ENCODE measurements at regions not wholly inside any gene's neighbourhood (a gene's known extent, or its start where the extent isn't known, plus 50 kb on each side); places are given as distances from the start of the nearest gene placed in this dataset.

- POLR2A ChIA-PET, result no interaction called here
- Histone ChIP-seq H3K4me1 (ENCODE audit: control insufficient read depth in 1 of 2, insufficient read depth in 2 of 2, low read length in 2 of 2) (no peaks in the 10 kb centered on the region), H3K27me3 (ENCODE audit: insufficient read depth, low read length) (no peaks in the 10 kb centered on the region; the same call in none of the 2 replicates), H3K36me3 (ENCODE audit: control insufficient read depth in 1 of 2, insufficient read depth in 2 of 2, low read length in 2 of 2) (no peaks in the 10 kb centered on the region), H4K20me1 (ENCODE audit: insufficient read depth) (no peaks in the 10 kb centered on the region), H3K9me2 (ENCODE audit: insufficient read depth) (no peaks in the 10 kb centered on the region), H3K27ac (ENCODE audit: low read depth, low read length) (no peak overlapping the region), H3K9ac (ENCODE audit: low read length) (no peak overlapping the region), H3K4me2 (ENCODE audit: low read length) (no peak overlapping the region), H3K9me3 (ENCODE audit: control insufficient read depth in 1 of 2, insufficient read depth in 1 of 2, low read depth in 1 of 2, low read length in 2 of 2) (no peaks in the 10 kb centered on the region; a peak in 1 of 4 replicates), H3K4me3 (replicated peaks in 1 of 2; ENCODE audit: low read depth in 1 of 2, low read length in 2 of 2) (no peak overlapping the region), H2AFZ (ENCODE audit: low read depth, low read length, poor library complexity, severe bottlenecking) (no peak overlapping the region), H3K79me2 (ENCODE audit: insufficient read depth, low read length) (no peaks in the 10 kb centered on the region)
- CTCF ChIA-PET, result no interaction called here
- intact Hi-C loops (cut with micrococcal nuclease), result no loop called here
- TF ChIP-seq POLR2AphosphoS5 (IDR thresholded peaks at IDR 0.05; ENCODE audit: low read depth, low read length), result no peak
- no peak for TF ChIP-seq CBX3 (IDR thresholded peaks at IDR 0.05; ENCODE audit: low read depth)
- TF ChIP-seq YY1 (IDR thresholded peaks at IDR 0.05; ENCODE audit: extremely low read depth, insufficient replicate concordance, low read depth, low read length), result no peak
- TF ChIP-seq, protein P1, sequence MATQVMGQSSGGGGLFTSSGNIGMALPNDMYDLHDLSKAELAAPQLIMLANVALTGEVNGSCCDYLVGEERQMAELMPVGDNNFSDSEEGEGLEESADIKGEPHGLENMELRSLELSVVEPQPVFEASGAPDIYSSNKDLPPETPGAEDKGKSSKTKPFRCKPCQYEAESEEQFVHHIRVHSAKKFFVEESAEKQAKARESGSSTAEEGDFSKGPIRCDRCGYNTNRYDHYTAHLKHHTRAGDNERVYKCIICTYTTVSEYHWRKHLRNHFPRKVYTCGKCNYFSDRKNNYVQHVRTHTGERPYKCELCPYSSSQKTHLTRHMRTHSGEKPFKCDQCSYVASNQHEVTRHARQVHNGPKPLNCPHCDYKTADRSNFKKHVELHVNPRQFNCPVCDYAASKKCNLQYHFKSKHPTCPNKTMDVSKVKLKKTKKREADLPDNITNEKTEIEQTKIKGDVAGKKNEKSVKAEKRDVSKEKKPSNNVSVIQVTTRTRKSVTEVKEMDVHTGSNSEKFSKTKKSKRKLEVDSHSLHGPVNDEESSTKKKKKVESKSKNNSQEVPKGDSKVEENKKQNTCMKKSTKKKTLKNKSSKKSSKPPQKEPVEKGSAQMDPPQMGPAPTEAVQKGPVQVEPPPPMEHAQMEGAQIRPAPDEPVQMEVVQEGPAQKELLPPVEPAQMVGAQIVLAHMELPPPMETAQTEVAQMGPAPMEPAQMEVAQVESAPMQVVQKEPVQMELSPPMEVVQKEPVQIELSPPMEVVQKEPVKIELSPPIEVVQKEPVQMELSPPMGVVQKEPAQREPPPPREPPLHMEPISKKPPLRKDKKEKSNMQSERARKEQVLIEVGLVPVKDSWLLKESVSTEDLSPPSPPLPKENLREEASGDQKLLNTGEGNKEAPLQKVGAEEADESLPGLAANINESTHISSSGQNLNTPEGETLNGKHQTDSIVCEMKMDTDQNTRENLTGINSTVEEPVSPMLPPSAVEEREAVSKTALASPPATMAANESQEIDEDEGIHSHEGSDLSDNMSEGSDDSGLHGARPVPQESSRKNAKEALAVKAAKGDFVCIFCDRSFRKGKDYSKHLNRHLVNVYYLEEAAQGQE (IDR thresholded peaks at IDR 0.05; ENCODE audit: low read depth), result no peak
- TF ChIP-seq CEBPB (IDR thresholded peaks at IDR 0.05; ENCODE audit: low read depth), result no peak
- no peak for TF ChIP-seq ZNF274 (IDR thresholded peaks at IDR 0.05; ENCODE audit: low read depth, low read length)
- TF ChIP-seq TCF7L2 (IDR thresholded peaks at IDR 0.05; ENCODE audit: borderline replicate concordance, extremely low read depth, insufficient read depth, insufficient read length), result no peak
- TF ChIP-seq ZBTB33 (IDR thresholded peaks at IDR 0.05; ENCODE audit: extremely low read depth, insufficient replicate concordance, low read length), result no peak
- no peak for TF ChIP-seq RAD21 (IDR thresholded peaks at IDR 0.05; ENCODE audit: low read depth)
- no peak for TF ChIP-seq ELF1 (IDR thresholded peaks at IDR 0.05; ENCODE audit: borderline replicate concordance, low read depth)
- no peak for TF ChIP-seq ZFX (IDR thresholded peaks at IDR 0.05)
- no peak for TF ChIP-seq SIN3A (IDR thresholded peaks at IDR 0.05; ENCODE audit: low read depth)
- no peak for TF ChIP-seq JUND (IDR thresholded peaks at IDR 0.05)
- no peak for TF ChIP-seq SRF (IDR thresholded peaks at IDR 0.05; ENCODE audit: low read depth)
- TF ChIP-seq FOSL1 (IDR thresholded peaks at IDR 0.05; ENCODE audit: low read depth), result no peak
- RAD21 ChIA-PET (ENCODE audit: low non-redundant PET in 1 of 2, low total read pairs in 2 of 2, uncharacterized antibody in 2 of 2, unreplicated experiment in 2 of 2), result no interaction called here
- BruUV-seq (replicated peaks), result no TSS peak
- ATAC-seq (no peak), DNase-seq (ENCODE audit: low read depth, low spot score) (no peak)
Observed at GRCh38 chr9:89845862-89846261, 241.1 kb downstream of the GADD45G start.
